Activated naive CD4-positive, alpha-beta T cell treated with anti-CD3 and anti-CD28 coated beads, Interleukin-2, amount 10 ng/mL, durations not matched to agents 7 days and 5 days (primary cell): ENCODE measurements at regions not wholly inside any gene's neighbourhood (a gene's known extent, or its start where the extent isn't known, plus 50 kb on each side); places are given as distances from the start of the nearest gene placed in this dataset.
"Not testable (repeated sequence)": the region's sequence is repeated elsewhere in the genome, so short reads cannot be mapped to it uniquely, and the experiment has no call there.

Source experiments
- CTCF ChIA-PET: fragments of 350-600 bp; sonication (Branson Sonifier 250); formaldehyde crosslinking; loops from one replicate; lab custom pipeline; 2021; ENCODE audit warnings: antibody characterized with exemption; lab: Charles Lee
- DNase-seq: peaks from one replicate; pipeline ENCODE4 v3.0.0-alpha.2; 2020
- H3K27ac Mint-ChIP-seq: one replicate; pipeline ENCODE4 v1.8.0; 2021; ENCODE audit warnings: mild to moderate bottlenecking, moderate library complexity, mixed read lengths
- H3K27me3 Mint-ChIP-seq: one replicate; pipeline ENCODE4 v1.8.0; 2021; ENCODE audit warnings: mild to moderate bottlenecking, mixed read lengths
- H3K36me3 Mint-ChIP-seq: one replicate; pipeline ENCODE4 v1.8.0; 2021; ENCODE audit warnings: mixed read lengths
- H3K4me1 Mint-ChIP-seq: one replicate; pipeline ENCODE4 v1.8.0; 2021; ENCODE audit warnings: mixed read lengths
- H3K4me3 Mint-ChIP-seq: one replicate; pipeline ENCODE4 v1.8.0; 2021; ENCODE audit warnings: mild to moderate bottlenecking, moderate library complexity, mixed read lengths
- H3K9me3 Mint-ChIP-seq: one replicate; pipeline ENCODE4 v1.8.0; 2021; ENCODE audit warnings: mixed read lengths

DNA sequence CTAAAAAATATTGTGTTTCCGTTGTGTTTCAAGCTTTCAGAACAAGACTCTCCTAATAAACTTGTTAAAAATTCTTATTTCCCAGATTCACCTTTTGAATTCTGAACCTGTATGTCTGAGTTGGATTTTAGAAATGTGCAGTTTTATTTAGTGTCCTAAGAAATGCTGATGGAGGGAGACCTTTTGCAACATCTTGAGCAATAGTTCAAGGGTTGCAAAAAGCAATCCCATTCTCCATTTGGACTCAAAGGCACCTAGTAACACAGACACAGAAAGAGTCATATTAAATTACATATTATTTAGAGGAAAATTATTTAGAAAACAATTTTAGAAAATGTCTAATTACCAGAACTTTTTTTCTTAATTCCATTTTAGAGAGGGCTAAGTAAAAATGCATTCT is 448.5 kb downstream of the FRK start:
- H3K27ac Mint-ChIP-seq, result no peak overlapping the region
- H3K4me3 Mint-ChIP-seq, result no peak overlapping the region
- H3K9me3 Mint-ChIP-seq, result no peaks in the 10 kb centered on the region
- no peaks in the 10 kb centered on the region for H3K36me3 Mint-ChIP-seq
- no peaks in the 10 kb centered on the region for H3K4me1 Mint-ChIP-seq
- CTCF ChIA-PET, result no interaction called here
- no peaks in the 10 kb centered on the region for H3K27me3 Mint-ChIP-seq
- DNase-seq, result no peak

DNA sequence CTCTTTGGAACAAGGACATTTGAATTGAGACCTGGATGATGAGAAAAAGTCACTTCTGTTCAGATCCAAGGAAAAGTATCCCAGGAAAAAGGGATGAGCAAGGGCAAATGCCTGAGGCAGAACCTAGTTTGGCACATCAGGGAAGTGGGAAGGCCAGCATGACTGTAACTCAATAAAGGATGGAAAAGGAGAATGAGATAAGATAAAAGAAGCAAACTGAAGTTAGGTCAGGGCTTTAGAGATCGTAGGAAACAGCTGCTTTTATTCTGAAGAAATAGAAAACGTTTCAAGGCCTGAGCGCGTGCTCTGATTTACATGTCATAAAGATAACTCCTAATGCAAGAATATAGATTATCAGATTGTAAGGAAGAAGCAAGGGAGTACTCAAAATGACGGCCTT is 450.0 kb downstream of the FRK start:
- Mint-ChIP-seq H3K4me3 (no peak overlapping the region), H3K36me3 (no peaks in the 10 kb centered on the region), H3K27me3 (no peaks in the 10 kb centered on the region), H3K4me1 (no peaks in the 10 kb centered on the region), H3K27ac (no peak overlapping the region), H3K9me3 (no peaks in the 10 kb centered on the region)
- no peak for DNase-seq
- CTCF ChIA-PET, result no interaction called here

DNA sequence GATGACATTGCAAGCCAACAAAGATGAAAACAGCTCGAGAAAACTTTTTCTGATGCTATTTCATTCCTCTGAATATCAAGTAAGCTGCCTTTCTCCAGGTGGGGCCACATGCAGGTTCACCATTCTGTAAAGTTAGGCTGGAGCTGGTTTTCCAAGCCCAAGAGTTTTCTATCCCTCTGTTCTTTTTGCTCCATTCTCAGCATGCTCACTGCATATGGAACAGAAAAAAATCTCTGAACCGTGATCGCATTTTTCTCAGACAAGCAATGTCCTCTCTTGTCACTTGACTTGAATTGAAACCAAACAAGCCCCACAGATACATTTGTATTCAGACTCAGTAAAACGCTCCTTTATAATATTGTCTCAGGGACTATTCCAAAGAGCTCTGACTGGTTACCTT is 451.6 kb downstream of the FRK start:
- Mint-ChIP-seq H3K4me3 (no peak overlapping the region), H3K27me3 (no peaks in the 10 kb centered on the region), H3K9me3 (peaks cover 4% of the 10 kb centered on the region), H3K4me1 (no peaks in the 10 kb centered on the region), H3K27ac (no peak overlapping the region), H3K36me3 (no peaks in the 10 kb centered on the region)
- CTCF ChIA-PET, result no interaction called here
- no peak for DNase-seq

DNA sequence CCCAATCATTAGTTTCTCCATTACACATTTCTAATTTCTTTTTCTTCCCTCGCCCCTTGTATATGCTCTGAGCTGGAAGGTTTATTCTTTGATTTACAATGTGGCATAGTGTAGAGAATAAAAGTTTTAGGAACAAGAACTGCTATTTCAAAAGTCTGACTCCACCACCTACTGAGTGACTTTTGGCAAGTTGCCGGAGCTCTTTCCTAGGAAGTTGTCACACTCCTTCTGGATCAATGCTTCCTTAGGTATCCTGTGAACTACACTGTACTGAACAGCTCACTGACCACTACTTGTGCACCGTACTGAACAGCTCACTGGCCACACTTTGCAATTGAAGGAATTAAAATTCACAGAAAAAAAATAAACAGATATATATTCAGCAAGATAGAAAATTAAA is 458.2 kb downstream of the FRK start:
- Mint-ChIP-seq H3K9me3 (peaks cover 8% of the 10 kb centered on the region), H3K27me3 (no peaks in the 10 kb centered on the region), H3K27ac (no peak overlapping the region), H3K4me1 (no peaks in the 10 kb centered on the region), H3K4me3 (no peak overlapping the region), H3K36me3 (no peaks in the 10 kb centered on the region)
- CTCF ChIA-PET, result no interaction called here
- DNase-seq, result no peak

DNA sequence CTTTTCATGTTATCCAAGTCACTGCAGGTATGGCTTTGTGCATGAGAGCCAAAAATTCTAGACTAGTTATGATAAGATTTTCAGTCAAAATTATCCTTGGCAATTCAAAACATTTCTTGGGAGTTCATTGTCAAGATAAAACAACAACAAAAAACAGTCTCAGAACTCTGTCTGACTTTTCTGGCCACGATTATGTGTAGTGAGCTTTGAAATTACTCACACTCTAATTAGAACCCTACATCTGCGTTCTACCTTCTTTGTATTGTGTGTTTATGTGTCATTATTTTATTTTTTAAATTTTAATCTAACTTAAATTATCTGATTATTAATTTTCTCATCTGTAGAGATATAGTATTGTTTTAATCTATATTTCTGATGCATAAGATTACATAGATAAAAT is 459.2 kb downstream of the FRK start:
- H3K27me3 Mint-ChIP-seq, result no peaks in the 10 kb centered on the region
- no peak overlapping the region for H3K4me3 Mint-ChIP-seq
- DNase-seq, result no peak
- no peak overlapping the region for H3K27ac Mint-ChIP-seq
- CTCF ChIA-PET, result no interaction called here
- H3K4me1 Mint-ChIP-seq, result no peaks in the 10 kb centered on the region
- H3K9me3 Mint-ChIP-seq, result peaks cover 8% of the 10 kb centered on the region
- H3K36me3 Mint-ChIP-seq, result no peaks in the 10 kb centered on the region

DNA sequence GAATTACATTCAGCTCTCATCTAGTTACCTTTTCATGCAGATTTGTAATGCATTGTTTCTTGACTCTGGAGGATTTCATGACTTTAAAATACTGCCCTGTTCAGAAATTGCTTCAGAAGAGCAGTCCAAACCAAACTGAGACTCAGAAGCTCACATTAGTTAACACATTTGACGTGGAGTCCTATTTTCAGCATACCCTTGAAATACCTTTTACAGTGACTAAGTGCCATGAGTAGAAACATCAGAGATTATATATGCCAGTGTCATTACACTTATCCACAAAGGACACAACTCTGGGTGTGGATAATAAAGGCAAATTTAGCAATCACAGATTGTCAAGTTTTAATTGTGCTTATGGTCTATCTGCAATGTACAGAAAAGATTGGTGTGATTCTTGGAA is 459.6 kb downstream of the FRK start:
- no peak overlapping the region for H3K27ac Mint-ChIP-seq
- no peaks in the 10 kb centered on the region for H3K27me3 Mint-ChIP-seq
- no peaks in the 10 kb centered on the region for H3K36me3 Mint-ChIP-seq

DNA sequence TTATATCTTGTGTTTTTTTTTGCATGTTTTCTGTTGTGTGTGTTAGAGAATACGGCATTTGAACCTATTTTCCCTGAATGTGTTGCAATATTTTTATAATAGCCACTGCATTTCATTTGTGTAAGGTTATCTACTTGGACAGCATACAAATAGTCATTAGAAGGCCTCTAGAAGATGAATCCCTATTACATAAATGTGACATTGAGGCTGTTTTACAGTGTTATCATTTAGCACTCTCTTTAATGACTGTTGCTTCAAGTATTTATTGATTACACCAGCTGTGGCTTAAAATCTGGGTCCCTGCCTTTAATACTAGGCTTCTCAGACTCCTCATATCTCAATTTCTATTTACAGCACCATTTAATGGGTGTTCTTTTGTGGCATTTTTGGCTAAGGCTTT is 465.8 kb downstream of the FRK start:
- Mint-ChIP-seq H3K36me3 (no peaks in the 10 kb centered on the region), H3K9me3 (peaks cover 9% of the 10 kb centered on the region), H3K4me3 (no peak overlapping the region), H3K4me1 (no peaks in the 10 kb centered on the region), H3K27ac (no peak overlapping the region), H3K27me3 (no peaks in the 10 kb centered on the region)
- no peak for DNase-seq
- CTCF ChIA-PET, result no interaction called here

More for the DNA sequence above, 459.6 kb downstream of the FRK start:
- Mint-ChIP-seq H3K4me1 (no peaks in the 10 kb centered on the region), H3K9me3 (peaks cover 8% of the 10 kb centered on the region), H3K4me3 (no peak overlapping the region)
- CTCF ChIA-PET, result no interaction called here
- no peak for DNase-seq

DNA sequence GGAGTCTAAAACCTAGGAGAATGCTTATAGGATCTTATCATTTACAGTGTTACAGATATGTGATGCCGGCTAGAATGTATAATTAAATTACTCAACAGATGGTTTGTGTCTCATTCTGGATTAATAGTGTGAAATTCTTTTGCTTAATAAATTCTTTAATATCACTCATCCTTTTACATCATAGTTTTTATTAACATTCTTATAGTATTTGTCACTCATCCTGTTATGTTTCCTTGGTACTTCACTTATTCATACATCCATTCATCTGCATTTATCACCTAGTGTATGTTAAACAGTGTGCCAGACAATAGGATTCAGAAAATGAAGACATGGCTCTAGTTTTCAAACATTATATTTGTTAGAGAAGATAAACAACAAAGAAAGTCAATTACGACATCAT is 468.7 kb downstream of the FRK start:
- Mint-ChIP-seq H3K4me3 (no peak overlapping the region), H3K27ac (no peak overlapping the region), H3K9me3 (peaks cover 9% of the 10 kb centered on the region), H3K36me3 (no peaks in the 10 kb centered on the region), H3K4me1 (no peaks in the 10 kb centered on the region), H3K27me3 (no peaks in the 10 kb centered on the region)
- CTCF ChIA-PET, result no interaction called here
- no peak for DNase-seq

DNA sequence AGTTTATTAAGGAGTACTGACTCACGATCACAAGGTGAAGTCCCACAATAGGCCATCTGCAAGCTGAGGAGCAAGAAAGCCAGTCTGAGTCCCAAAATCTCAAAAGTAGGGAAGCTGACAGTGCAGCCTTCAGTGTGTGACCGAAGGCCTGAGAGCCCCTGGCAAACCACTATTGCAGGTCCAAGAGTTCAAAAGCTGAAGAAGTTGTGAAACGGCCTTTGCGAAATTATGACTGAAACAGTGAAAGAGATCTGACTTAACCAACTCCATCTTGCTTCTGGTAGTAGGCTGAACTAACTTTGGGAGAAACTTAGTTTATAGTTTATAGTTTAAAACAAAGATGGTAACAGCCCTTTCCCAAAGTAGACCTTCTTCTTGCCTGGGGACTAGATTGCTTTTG is 471.6 kb downstream of the FRK start:
- H3K27me3 Mint-ChIP-seq, H3K27ac Mint-ChIP-seq, H3K4me3 Mint-ChIP-seq, H3K4me1 Mint-ChIP-seq, DNase-seq, H3K36me3 Mint-ChIP-seq, CTCF ChIA-PET: not testable (repeated sequence)
- H3K9me3 Mint-ChIP-seq, result peaks cover 10% of the 10 kb centered on the region

DNA sequence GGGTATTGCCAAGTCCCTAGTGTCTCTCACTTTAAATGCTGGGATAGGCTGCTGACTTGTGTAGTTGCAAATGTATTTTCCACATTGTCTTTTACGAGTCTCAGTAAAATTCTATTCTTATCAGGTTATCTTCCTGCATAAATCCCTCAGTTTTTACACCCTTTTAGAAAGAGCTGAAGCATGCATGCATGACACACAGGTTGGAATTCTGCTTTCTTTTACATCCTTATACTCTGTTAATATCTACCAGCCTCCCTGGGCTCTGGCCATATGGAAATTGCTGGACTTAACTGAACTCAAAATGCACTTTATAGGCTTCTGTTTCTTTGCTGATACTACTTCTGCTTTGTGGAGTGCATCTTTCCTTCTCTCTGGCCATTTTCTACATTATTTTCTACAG is 477.4 kb downstream of the FRK start:
- no peak overlapping the region for H3K4me3 Mint-ChIP-seq
- H3K9me3 Mint-ChIP-seq, result peaks cover 3% of the 10 kb centered on the region

DNA sequence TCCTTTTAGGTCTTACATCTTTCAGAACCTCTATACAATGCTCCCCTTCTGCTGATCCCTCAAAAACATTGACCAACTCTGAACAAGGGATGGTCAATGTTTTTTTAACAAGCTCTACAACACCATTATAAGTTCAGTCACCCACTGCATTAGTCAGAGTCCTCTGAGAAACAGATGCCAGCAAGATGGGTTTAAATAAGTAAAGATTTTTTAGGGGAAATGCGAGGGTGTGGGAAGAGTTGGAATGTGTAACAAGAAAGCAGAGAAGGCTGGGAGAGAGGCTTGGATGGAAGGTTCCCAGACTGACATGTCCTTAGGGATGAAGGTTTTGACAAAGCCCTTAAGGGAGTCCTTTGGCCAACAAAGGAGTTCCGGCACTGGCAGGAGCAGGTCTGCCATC is 478.3 kb downstream of the FRK start:
- Mint-ChIP-seq H3K4me1 (no peaks in the 10 kb centered on the region), H3K27ac (no peak overlapping the region), H3K4me3 (no peak overlapping the region), H3K9me3 (peaks cover 5% of the 10 kb centered on the region), H3K36me3 (no peaks in the 10 kb centered on the region), H3K27me3 (no peaks in the 10 kb centered on the region)
- CTCF ChIA-PET, result no interaction called here
- no peak for DNase-seq

More for the DNA sequence above, 477.4 kb downstream of the FRK start:
- Mint-ChIP-seq H3K27ac (no peak overlapping the region), H3K36me3 (no peaks in the 10 kb centered on the region), H3K4me1 (no peaks in the 10 kb centered on the region), H3K27me3 (no peaks in the 10 kb centered on the region)
- DNase-seq, result no peak
- CTCF ChIA-PET, result no interaction called here

DNA sequence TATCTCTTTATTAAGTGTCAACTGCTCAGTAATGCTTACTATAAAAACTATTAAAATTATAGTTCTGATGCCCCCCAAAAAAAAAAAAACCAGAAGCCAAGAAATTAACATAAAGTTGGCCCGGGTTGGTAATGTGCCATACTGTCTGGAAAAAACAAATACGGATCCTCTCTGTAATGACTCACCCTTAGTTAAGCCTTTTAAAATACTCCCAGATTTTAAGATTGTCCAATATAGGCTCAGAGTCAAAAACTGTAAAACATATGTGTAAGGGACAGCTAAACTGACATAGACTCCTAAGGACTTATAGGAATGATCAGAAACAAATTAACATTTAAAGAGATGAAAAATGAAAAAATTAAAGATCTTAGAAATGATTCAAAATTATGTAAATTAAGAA is 481.1 kb downstream of the FRK start:
- H3K27ac Mint-ChIP-seq, H3K4me3 Mint-ChIP-seq, H3K4me1 Mint-ChIP-seq, CTCF ChIA-PET, H3K9me3 Mint-ChIP-seq, H3K27me3 Mint-ChIP-seq, DNase-seq, H3K36me3 Mint-ChIP-seq: not testable (repeated sequence)

DNA sequence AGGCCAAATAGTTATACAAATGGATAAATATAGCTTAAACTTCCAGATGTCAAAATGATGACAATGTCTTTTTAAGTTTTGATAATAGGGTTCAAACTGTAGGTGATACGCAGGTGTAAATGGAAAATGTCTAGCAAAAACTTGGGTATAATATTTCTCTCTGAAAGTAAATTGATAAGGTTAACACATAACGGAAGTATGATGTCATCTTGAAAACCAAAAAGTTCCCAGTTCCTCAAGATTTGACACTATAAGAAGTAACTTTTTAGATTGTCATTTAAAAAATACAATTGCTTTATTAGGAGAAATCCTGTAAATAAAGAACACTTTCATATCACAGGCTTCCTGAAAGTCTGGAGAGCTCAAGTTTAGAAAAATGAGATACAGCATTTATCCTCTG is 483.4 kb downstream of the FRK start:
- Mint-ChIP-seq H3K27me3 (no peaks in the 10 kb centered on the region), H3K9me3 (peaks cover 4% of the 10 kb centered on the region), H3K36me3 (no peaks in the 10 kb centered on the region), H3K27ac (peak overlapping the region; percentile 25), H3K4me1 (no peaks in the 10 kb centered on the region), H3K4me3 (no peak overlapping the region)
- DNase-seq, result no peak
- CTCF ChIA-PET, result no interaction called here

DNA sequence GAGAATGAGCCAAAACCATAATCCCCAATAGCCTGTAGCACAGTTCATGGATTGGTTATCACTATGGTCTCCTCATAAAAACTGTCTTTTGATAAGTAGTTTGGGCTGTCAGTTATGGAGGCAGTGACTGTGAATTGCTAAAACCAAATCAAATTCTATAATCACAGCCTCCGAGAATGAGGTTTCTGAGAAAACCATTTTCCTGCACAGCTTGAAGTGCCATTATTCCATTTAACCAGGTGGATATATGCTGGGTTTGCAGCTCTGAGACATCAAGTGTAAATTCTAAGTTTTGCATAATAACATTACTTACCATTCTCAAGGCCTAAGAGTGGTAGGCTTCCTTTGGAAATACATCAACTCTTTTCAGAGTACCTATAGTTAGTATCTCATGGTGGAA is 485.4 kb downstream of the FRK start:
- H3K27ac Mint-ChIP-seq, result no peak overlapping the region
- H3K27me3 Mint-ChIP-seq, result no peaks in the 10 kb centered on the region
- no peaks in the 10 kb centered on the region for H3K36me3 Mint-ChIP-seq
- H3K4me3 Mint-ChIP-seq, result no peak overlapping the region
- no peaks in the 10 kb centered on the region for H3K4me1 Mint-ChIP-seq
- CTCF ChIA-PET, result no interaction called here
- H3K9me3 Mint-ChIP-seq, result peaks cover 4% of the 10 kb centered on the region
- DNase-seq, result no peak

DNA sequence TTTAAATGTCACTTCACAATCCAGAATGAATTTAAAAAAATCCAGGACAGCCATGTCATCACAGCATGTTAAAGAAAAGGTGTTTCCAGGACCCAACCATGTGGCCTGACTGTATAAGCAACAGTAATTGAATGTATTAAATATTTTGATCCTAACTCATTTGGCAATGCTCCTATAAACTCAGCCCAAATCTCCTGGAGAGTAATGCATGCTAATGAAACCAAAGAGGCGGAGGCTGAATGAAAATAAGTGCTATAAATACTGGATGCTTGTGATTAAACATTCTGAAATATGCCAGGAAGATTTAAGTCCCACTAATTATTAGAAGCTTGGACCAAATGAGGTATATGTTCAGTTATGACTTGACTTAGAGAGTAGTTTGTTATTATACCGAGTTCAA is 486.8 kb downstream of the FRK start:
- H3K36me3 Mint-ChIP-seq, result no peaks in the 10 kb centered on the region
- no peak overlapping the region for H3K4me3 Mint-ChIP-seq
- no peaks in the 10 kb centered on the region for H3K27me3 Mint-ChIP-seq
- peaks cover 4% of the 10 kb centered on the region for H3K9me3 Mint-ChIP-seq
- no peak for DNase-seq
- H3K27ac Mint-ChIP-seq, result no peak overlapping the region
- CTCF ChIA-PET, result no interaction called here
- H3K4me1 Mint-ChIP-seq, result no peaks in the 10 kb centered on the region

DNA sequence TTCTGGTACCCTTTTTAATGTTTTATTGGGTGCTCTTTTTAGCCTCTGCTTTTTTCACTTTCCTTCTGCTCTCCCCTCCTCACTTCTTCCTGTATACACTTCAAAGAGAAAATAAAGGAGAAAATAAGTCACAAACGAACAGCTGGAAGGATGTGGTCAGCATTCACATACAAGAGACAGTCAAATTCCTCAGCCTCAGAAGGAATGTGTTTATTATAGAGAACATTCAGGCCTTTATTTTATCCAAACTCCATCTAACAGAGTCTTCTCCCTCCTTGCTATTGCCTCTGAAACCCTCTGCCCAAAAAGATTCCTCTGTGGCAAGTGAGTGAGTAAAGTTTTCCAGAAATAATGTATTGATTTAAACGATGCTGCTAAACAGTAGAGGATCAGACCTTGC is 490.4 kb downstream of the FRK start:
- H3K27ac Mint-ChIP-seq, result no peak overlapping the region
- no peaks in the 10 kb centered on the region for H3K27me3 Mint-ChIP-seq
- CTCF ChIA-PET, result no interaction called here
- no peak overlapping the region for H3K4me3 Mint-ChIP-seq
- no peaks in the 10 kb centered on the region for H3K36me3 Mint-ChIP-seq
- no peaks in the 10 kb centered on the region for H3K4me1 Mint-ChIP-seq
- peaks cover 7% of the 10 kb centered on the region for H3K9me3 Mint-ChIP-seq
- DNase-seq, result no peak
